ELF-1 (cell line): ENCODE measurements at regions not wholly inside any gene's neighbourhood (a gene's known extent, or its start where the extent isn't known, plus 50 kb on each side); places are given as distances from the start of the nearest gene placed in this dataset.
"Not testable (repeated sequence)": the region's sequence is repeated elsewhere in the genome, so short reads cannot be mapped to it uniquely, and the experiment has no call there.

Experiments used
- DNase-seq: peaks from one replicate; pipeline ENCODE4 v3.0.0-alpha.2; 2016; ENCODE audit warnings: low read depth, low spot score

GRCh38 chr15:95075792-95076677 is 844.7 kb downstream of the MCTP2 start:
- no peak for DNase-seq

- no peak for DNase-seq
These were observed 845.3 kb downstream of the MCTP2 start for GRCh38 chr15:95076678-95076990.

GRCh38 chr15:95078003-95078402 is 846.6 kb downstream of the MCTP2 start:
- no peak for DNase-seq

GRCh38 chr15:95080228-95080627 is 848.9 kb downstream of the MCTP2 start:
- not testable (repeated sequence) for DNase-seq

- peak; percentile 8 for DNase-seq
These were observed 853.7 kb downstream of the MCTP2 start for GRCh38 chr15:95085056-95085455.

GRCh38 chr15:95086531-95087252 is 855.3 kb downstream of the MCTP2 start:
- DNase-seq, result no peak

- DNase-seq, result no peak
These were observed 855.9 kb downstream of the MCTP2 start for GRCh38 chr15:95087253-95087609.

GRCh38 chr15:95091444-95091843 is 860.1 kb downstream of the MCTP2 start:
- peak; percentile 19 for DNase-seq

GRCh38 chr15:95095250-95095649 is 863.9 kb downstream of the MCTP2 start:
- no peak for DNase-seq

GRCh38 chr15:95096651-95097050 is 865.3 kb downstream of the MCTP2 start:
- no peak for DNase-seq

GRCh38 chr15:95097361-95097760 is 866.0 kb downstream of the MCTP2 start:
- DNase-seq, result no peak

- no peak for DNase-seq
These were observed 873.9 kb downstream of the MCTP2 start for GRCh38 chr15:95105229-95105628.

GRCh38 chr15:95106801-95107200 is 875.4 kb downstream of the MCTP2 start:
- DNase-seq, result no peak

GRCh38 chr15:95108673-95109072 is 877.3 kb downstream of the MCTP2 start:
- no peak for DNase-seq

- DNase-seq, result no peak
These were observed 880.6 kb downstream of the MCTP2 start for GRCh38 chr15:95111969-95112368.

GRCh38 chr15:95113041-95113440 is 881.7 kb downstream of the MCTP2 start:
- DNase-seq, result no peak

GRCh38 chr15:95119041-95119610 is 887.8 kb downstream of the MCTP2 start:
- no peak for DNase-seq

GRCh38 chr15:95120595-95120994 is 889.2 kb downstream of the MCTP2 start:
- DNase-seq, result no peak

- no peak for DNase-seq
These were observed 889.8 kb downstream of the MCTP2 start for GRCh38 chr15:95121191-95121590.

- no peak for DNase-seq
These were observed 894.4 kb downstream of the MCTP2 start for GRCh38 chr15:95125803-95126202.

- DNase-seq, result no peak
These were observed 896.0 kb downstream of the MCTP2 start for GRCh38 chr15:95127356-95127755.

GRCh38 chr15:95129574-95129973 is 898.2 kb downstream of the MCTP2 start:
- DNase-seq, result no peak

- DNase-seq, result no peak
These were observed 899.8 kb downstream of the MCTP2 start for GRCh38 chr15:95131131-95131556.
